C1 segment of cervical spinal cord (tissue), 14 donors: ENCODE measurements at regions not wholly inside any gene's neighbourhood (a gene's known extent, or its start where the extent isn't known, plus 50 kb on each side); places are given as distances from the start of the nearest gene placed in this dataset.

Source experiments
- DNase-seq, 14 donors: peaks; one replicate each; lab custom pipeline; 2025; lab: John Stamatoyannopoulos, UW

DNA sequence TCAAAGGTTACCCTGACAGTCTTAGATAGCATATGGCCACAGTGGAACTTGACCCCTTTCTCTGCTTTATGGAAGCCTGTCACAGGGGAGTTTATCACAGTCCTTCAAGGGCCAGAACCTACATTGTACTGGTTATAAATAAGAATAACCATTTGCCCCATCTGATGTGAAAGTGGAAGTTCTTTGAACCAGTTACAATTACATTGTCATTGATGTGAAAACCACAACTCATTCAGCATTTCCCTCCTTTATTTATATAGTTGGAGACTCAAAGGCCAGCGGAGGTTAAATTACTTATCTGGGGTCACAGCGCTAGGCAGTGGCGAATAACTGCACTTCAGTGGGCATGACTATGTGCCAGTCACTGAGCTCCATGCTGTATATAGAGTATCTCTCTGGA is 60.5 kb upstream of the TBC1D5 start:
- no peak for DNase-seq

GRCh38 chr3:17801131-17801530 is 58.7 kb upstream of the TBC1D5 start:
- DNase-seq: no peak

DNA sequence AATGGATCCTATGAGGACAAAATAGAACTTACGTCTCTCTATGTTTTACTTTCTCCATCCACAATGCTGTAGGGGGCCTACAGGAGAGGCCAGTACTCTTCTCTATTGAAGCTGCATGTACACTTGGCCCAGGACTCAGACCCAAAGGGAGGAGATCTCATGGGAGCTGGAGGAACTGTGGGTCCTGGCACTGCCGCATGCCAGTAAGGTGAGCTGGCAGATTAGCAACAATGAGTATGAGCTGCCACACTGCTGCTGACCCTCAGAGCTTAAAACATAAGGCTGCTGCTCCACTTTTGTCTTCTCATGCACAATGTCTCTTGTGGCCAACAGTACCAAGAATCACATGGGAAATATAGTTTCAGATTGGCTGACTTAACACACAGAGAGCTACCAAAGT is 57.8 kb upstream of the TBC1D5 start:
- DNase-seq: no peak

DNA sequence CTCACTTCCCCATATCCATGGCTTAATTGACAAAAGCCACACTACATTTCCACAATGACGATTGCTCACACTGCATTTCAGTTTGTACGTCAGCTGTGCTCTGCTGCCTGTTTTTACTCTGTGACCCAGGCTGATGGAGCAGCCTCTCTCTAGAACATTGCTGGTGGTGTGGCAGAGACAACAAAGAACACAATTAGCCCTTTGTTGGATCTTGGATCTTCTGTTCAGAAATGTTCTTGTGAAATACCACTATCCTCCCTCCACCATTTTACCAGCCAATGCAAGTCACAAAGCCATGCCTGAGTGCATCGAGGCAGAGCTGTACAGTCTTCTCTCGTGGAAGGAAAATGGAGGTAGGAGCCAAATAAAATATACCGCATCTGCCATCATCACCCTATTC is 56.9 kb upstream of the TBC1D5 start:
- peak in 2 of 14 donors; percentile 3 to 9 for DNase-seq

DNA sequence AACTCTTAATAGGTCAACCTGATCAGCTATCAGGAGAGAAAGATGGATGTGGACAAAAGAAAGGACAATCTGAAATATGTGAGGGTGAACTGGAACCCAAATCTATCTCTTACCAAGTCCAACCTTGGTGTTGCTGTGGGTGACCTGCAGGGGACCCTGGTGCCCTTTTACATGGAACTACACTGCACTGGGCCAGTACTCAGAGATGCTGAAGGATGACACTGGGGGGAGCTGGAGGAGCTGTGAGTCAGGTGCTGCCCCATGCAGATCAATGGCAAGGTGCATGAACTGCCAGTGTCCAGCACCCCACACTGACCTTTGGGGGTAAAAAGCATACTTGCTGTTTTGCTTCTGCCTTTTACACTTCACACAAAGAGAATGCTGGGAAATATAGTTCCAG is 55.6 kb upstream of the TBC1D5 start:
- no peak for DNase-seq

DNA sequence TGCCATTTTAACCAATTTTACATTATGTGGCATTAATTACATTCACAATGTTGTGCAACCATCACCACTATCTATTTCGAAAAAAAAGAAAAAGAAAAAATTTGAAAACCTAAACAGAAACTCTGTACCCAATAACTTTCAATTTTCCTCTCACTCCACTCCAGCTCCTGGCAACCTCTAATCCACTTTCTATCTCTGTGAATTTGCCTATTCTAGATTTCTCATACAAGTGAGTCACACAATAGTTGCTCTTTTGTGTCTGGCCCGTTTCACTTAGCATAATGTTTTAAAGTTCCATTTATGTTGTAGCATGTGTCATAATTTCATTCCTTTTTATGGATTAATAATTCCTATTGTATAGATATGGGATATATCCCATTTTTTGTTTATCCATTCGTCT is 53.3 kb upstream of the TBC1D5 start:
- DNase-seq: no peak

GRCh38 chr3:17795280-17795679 is 52.8 kb upstream of the TBC1D5 start:
- DNase-seq: no peak

- DNase-seq: no peak
Observed at GRCh38 chr3:17793542-17794195, 51.2 kb upstream of the TBC1D5 start.
